NCI-H2196 treated with DMSO at 0.1 percent for 48 hours (cell line): ENCODE measurements at regions not wholly inside any gene's neighbourhood (a gene's known extent, or its start where the extent isn't known, plus 50 kb on each side); places are given as distances from the start of the nearest gene placed in this dataset.

ENCODE experiments used
- DNase-seq: peaks from one replicate; lab custom pipeline; 2025; ENCODE audit not compliant: unreplicated experiment; lab: John Stamatoyannopoulos, UW

DNA sequence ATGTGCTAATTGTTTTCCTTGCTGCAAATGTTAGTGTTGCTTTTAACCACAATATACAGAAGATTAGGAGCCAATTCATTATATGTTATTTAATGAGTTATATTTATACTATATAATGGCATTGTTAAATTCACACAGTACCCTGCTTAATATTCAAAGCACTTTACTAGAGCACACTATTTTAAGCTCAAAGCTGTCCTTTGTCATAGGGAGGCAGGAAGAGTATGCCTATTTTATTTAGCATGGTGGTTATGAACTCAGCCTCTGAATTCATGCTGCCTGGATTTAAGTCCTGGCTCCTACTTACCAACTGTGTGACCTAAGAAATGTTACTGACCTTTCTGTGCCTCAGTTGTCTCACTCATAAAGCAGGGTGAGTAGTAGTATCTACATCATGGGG, 80.5 kb downstream of the FASTKD2 start:
- no peak for DNase-seq

DNA sequence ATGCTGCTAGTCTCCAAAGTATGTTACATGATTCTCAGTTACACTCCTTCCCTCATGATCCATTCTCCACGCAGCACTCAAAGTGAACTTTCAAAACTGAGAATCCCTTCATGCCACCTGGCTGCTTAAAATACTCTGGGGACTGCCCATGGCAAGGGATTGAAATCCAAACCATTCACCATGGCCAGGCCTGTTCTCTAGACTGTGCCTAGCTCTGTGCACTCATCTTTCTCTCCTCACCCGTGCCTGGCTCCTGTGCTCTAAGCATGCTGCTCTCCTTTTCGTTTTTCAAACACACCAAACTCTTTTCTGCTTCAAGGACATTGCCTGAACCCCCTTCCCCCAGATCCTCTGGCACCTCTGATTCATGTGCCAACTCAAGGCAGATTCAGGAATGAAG, 80.9 kb downstream of the FASTKD2 start:
- no peak for DNase-seq

DNA sequence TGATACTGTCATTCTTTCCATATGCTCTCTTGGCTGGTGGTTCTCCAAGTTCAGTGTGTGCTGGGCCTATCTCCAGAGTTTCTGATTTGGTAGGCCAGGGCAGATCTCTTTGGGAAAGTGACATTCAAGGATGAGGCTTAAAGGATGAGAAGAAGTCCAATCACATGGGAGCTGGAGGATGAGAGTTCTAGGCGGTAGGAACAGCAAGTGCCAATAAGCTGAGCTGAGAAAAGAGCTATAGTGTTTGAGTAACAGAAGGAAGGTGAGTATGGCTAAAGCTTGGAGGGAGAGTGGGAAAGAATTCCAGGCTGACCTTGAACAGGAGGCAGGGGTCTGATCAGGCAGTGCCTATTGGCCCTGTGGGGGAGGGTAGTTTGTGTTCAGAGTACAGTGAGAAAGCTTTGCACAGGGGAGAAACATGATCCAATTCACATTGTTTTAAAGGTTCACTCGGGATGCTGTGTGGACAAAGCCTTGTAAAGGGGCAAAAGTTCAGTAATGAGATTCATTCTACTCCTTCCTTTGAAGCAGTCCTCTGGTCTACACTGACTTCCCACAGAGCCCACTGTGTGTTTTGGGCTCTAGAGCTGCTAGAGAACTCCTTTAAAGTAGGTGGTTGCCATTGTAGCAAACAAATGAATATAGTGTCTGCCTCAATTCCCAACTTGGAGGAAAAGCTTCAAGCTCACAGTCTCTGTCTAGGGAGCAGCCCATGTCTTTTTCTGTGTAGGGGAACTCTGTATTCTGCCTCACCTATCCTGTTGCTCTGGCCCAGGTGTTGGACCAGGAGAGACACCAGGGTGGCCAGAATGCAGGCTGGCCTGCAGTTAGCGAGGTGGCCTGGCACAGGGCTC, 81.8 kb downstream of the FASTKD2 start:
- DNase-seq: no peak

GRCh38 chr2:206850369-206850768, 85.0 kb downstream of the FASTKD2 start:
- no peak for DNase-seq

- DNase-seq: no peak
These were observed 86.1 kb downstream of the FASTKD2 start for GRCh38 chr2:206851521-206851920.

DNA sequence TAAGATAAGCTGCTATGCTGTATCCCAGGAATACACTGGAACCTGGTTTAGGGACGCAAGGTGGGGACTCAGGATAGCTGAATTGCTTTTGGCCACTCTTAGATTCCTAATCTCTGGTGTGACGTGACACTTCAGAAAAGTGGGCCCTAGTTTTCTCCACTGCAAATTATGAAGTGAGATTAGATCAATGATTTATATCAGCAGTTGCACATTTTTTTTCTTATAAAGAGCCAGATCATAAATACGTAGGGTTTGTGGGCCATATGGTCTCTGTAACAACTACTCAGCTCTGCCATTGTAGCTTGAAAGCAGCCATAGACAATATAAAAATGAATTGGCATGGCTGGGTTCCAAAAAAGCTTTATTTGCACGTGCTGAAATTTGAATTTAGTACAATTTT, 85.4 kb upstream of the CPO start:
- no peak for DNase-seq

DNA sequence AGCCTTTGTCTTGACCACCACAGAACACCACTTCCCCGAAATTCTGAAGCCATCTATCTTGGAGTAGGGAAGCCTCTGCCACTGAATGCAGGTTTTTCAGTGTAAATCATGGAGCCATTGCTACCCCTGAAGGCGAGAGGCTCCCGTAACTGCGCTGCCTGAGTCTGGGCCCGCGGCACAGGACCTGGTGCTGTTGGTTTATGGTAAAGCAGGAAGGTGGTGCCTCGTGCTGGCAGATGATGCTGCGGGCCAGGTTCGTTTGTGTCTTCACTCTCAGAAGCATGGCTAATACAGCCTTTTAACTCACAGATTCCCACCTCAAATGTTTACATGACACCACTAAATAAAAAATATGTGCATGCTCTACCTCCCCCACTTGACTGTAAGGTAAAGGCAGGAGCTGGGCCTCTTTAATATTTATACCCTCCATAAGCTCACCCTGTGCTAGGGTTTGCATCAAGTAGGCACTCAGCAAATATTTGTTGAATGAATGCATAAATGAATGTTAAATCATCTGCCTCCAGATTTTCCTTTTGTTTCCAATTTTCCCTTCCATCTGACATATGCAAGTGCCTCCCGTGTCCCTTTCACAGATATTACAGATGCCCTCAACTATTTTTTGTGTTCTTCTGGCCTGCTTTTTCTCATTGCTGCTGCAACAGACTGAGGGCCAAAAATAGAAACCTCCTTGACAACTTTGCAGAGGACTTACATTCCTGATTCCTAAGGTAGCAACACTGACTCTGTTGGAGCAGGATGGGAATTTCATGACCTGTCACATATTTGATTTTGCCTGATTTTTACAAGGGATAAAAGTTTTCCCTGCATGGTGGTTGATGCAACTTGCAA, 83.5 kb upstream of the CPO start:
- DNase-seq: no peak

DNA sequence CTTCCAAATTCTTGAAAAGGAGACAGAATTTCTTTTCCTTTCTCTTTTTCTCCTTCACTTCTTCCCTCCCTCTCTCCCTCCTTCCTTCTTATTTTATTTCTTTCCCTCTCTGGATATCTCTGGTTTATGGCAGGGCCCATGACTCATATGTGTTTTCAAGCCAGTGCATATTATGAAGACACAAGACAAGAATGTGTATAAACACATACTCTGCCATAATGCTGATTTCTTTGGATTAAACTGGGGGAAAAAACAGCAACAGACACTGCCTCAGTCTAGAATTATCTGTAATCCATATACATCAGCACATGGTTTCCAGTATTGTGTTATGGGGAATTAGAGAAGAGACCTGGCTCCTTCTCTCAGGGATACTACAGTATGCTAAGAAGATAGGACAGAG, 82.8 kb upstream of the CPO start:
- DNase-seq: no peak

DNA sequence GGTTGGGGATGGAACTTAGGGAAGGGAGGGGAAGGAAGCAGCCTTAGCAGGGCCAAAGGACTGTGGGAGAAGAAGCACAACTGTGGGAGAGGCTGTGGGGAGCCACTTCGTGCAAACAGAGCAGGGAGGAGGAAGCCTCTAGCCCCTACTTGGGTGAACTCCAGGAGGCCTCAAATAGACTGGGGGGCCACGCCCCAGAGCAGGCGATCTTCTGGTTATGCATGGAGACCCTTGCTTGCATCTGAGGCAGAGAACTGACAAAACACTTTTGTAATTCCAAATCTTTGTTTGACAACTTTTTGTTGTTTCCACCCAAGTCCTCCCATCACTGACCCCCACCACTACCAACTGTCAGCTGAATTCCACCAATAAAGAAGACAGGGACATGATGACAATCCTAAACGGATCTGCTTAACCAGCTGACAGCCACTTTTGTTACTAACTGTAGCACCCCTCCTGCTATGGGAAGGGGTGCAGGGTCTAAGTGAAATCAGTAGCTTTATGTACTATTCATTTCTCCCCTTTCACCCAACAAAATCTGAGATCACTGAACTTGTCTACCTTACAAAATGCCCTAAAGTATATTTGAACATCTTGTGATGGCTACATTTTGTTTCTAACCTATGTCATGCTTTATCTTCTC, 80.5 kb upstream of the CPO start:
- no peak for DNase-seq

- DNase-seq: no peak
These were observed 80.0 kb upstream of the CPO start for GRCh38 chr2:206859330-206859739.

- no peak for DNase-seq
These were observed 76.1 kb upstream of the CPO start for GRCh38 chr2:206863196-206863595.

DNA sequence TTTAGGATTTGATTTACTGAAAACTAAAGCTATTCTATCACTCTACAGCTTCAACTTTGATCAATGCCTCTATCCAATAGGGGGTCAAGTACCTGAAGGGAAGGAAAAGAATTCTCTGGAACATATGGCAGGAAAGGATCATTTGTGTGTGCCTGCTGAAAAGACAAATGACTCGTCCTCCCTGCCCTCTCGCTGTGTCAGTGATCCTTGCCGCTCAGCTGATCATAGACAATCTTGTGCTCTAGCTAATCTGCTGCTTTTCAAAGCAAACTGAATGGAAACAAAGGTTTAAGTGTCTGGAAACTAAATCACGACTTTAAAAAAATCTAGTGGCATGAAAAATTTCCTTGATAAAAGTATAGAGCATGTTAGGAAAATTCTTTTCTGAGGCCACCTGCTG, 75.6 kb upstream of the CPO start:
- no peak for DNase-seq

DNA sequence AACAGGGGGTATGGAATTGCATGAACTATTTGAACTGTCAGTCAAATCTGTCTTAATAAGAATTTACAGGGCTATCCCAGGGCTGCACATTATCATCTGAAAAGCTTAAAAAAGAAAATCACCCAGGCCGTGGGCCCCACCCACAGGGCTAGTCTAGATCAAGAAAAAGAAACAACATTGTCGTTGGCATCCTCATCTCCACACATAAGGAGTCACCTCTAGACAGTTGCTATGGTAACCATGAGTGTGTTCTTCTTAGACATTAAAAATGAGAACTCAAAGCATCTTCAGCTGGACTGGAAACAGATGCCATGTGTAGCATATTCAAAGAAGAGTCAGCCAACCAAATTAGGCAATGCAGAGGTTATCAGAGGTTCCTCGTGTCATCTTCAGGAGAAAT, 72.3 kb upstream of the CPO start:
- no peak for DNase-seq

DNA sequence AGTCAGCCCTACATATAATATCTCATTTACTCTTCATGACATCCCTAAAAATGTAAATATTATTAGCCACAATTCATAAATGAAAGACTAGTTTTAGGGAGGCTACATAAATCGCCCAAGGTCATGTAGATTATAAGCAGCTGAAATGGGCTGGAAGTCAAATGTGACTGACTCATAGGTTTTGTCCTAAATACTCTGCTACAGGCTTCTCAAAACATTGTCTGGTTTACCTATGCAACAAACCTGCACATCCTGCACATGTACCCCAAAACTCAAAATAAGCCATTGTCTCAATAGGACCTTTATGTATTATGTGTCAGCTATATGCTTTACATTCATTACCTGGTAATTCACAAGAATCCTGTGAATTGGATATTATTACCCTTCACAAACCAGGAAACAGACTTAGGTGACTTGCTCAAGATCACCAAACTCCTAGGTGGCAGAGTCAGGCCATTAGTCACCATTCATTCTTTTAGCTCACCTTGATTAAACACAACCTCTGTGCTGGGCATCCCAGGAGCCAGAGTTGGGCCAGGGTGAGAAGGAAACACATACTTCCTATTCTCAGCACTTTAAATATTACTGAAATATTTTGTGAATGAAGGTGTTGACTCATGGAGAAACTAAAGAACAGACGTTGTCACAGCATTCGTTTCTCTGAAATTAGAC, 69.4 kb upstream of the CPO start:
- DNase-seq: no peak

- DNase-seq: peak; percentile 23
These were observed 65.9 kb upstream of the CPO start for GRCh38 chr2:206873423-206873822.

GRCh38 chr2:206875701-206876100, 63.6 kb upstream of the CPO start:
- DNase-seq: no peak

DNA sequence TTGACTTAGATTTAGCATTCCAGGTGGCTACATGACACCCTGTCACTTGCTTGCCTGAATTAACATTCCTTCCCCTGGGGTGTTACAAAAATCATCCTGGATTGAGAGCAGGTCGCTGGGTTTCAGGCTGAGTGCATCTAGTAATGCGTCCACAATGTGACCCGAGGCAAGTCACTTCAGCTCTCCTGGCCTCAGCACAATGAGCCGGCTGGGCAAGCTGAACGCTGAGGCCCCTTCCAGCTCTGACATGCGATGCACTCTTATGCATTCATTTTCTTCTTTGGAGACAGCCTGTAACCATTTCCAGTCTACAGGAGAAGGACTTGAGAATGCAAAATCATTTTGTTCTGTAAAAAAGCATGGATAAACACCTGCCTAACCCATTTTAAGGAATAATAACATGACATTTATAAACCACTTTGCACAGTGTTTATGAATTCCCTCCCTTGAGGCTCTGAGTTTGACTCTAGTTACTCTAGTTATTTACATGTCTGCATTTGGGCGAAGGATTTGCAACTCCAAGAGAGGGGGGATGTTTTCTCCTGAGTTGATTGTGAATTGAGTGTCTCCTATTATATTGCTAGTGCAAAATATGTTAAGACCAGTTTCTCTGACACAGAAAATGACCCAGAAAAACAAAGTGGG, 63.0 kb upstream of the CPO start:
- DNase-seq: no peak

- no peak for DNase-seq
These were observed 57.5 kb upstream of the CPO start for GRCh38 chr2:206881708-206882410.

- DNase-seq: no peak
These were observed 52.6 kb upstream of the CPO start for GRCh38 chr2:206886696-206887095.

DNA sequence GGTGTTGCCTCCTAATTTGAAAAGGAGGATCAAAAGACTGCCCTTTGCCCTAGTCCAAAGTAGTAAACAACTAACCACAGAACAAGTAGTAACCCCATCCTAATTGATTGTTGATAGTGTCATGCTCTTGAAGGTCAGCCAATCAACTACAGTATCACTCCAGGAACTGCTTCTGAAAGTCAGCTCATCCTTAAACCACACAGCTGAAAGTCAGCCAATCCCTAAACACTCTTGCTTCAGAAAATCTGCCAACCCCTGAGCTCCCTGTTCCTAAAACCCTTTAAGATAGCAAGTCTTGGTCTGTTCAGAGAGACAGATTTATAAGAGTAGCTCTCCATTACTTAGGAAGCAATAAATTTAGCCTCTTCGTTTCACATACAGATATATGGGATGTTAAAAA, 51.6 kb upstream of the CPO start:
- no peak for DNase-seq
